Smooth muscle cell (in vitro differentiated cells): ENCODE measurements at regions not wholly inside any gene's neighbourhood (a gene's known extent, or its start where the extent isn't known, plus 50 kb on each side); places are given as distances from the start of the nearest gene placed in this dataset.
"Not testable (repeated sequence)": the region's sequence is repeated elsewhere in the genome, so short reads cannot be mapped to it uniquely, and the experiment has no call there.

ENCODE experiments used
- DNase-seq: peaks from one replicate; lab custom pipeline; 2025; ENCODE audit not compliant: unreplicated experiment; lab: John Stamatoyannopoulos, UW
- H2AFZ ChIP-seq: fragments of 200-600 bp; sonication (generic); 2 replicates; pipeline ENCODE4 v1.6.0; 2016; ENCODE audit warnings: antibody characterized with exemption, low read depth, mild to moderate bottlenecking
- H3F3A ChIP-seq: fragments of 200-600 bp; sonication (generic); 2 replicates; pipeline ENCODE4 v1.6.0; 2017; ENCODE audit warnings: antibody characterized with exemption, low read depth
- H3K27ac ChIP-seq: fragments of 200-600 bp; sonication (generic); 2 replicates; pipeline ENCODE4 v1.5.1; 2016; ENCODE audit warnings: low read depth, mild to moderate bottlenecking
- H3K27me3 ChIP-seq: fragments of 200-600 bp; sonication (generic); 2 replicates; pipeline ENCODE4 v1.6.1; 2016; ENCODE audit warnings: low read depth, mild to moderate bottlenecking
- H3K36me3 ChIP-seq: fragments of 200-600 bp; sonication (generic); 2 replicates; pipeline ENCODE4 v1.5.1; 2016; ENCODE audit warnings: low read depth
- H3K4me1 ChIP-seq: fragments of 200-600 bp; sonication (generic); 2 replicates; pipeline ENCODE4 v1.5.1; 2016; ENCODE audit warnings: low read depth
- H3K4me2 ChIP-seq: fragments of 200-600 bp; sonication (generic); 2 replicates; pipeline ENCODE4 v1.6.0; 2016; ENCODE audit warnings: mild to moderate bottlenecking
- H3K4me3 ChIP-seq: fragments of 200-600 bp; sonication (generic); 2 replicates; pipeline ENCODE4 v1.5.1; 2016; ENCODE audit warnings: mild to moderate bottlenecking
- H3K79me2 ChIP-seq: fragments of 200-600 bp; sonication (generic); 2 replicates; pipeline ENCODE4 v1.6.0; 2016; ENCODE audit warnings: low read depth, mild to moderate bottlenecking
- H3K9ac ChIP-seq: fragments of 200-600 bp; sonication (generic); 2 replicates; pipeline ENCODE4 v1.6.0; 2016; ENCODE audit warnings: low read depth
- H3K9me3 ChIP-seq: fragments of 200-600 bp; sonication (generic); replicated peaks from 2 replicates; pipeline ENCODE4 v1.5.1; 2016; ENCODE audit warnings: low read depth
- H4K20me1 ChIP-seq: fragments of 200-600 bp; sonication (generic); 2 replicates; pipeline ENCODE4 v1.6.0; 2016; ENCODE audit warnings: low read depth
- CTCF ChIP-seq: fragments of 200-600 bp; sonication (generic); IDR thresholded peaks from 2 replicates; pipeline ENCODE4 v1.5.1; 2017; ENCODE audit warnings: borderline replicate concordance, mild to moderate bottlenecking, antibody characterized with exemption; ENCODE audit not compliant: insufficient read depth, poor library complexity, severe bottlenecking
- WGBS: methylation state at CpG from one replicate; pipeline ENCODE4 v1.1.7; 2016; ENCODE audit warnings: low lambda C conversion rate; 5-methylcytosine and 5-hydroxymethylcytosine counted together

- no peaks in the 10 kb centered on the region for H3F3A ChIP-seq
- no peak overlapping the region for H2AFZ ChIP-seq
- no peak overlapping the region for H3K27ac ChIP-seq
- 96% methylated on average over 2 of the region's 2 CpGs for WGBS
- H3K9ac ChIP-seq: no peak overlapping the region
- H3K4me2 ChIP-seq: no peak overlapping the region
- no peak for DNase-seq
- no peak overlapping the region for H3K4me3 ChIP-seq
- no peaks in the 10 kb centered on the region for H3K27me3 ChIP-seq
- no peaks in the 10 kb centered on the region for H4K20me1 ChIP-seq
- no peaks in the 10 kb centered on the region for H3K79me2 ChIP-seq
- TF ChIP-seq CTCF: no peak
- no peaks in the 10 kb centered on the region for H3K9me3 ChIP-seq
- H3K36me3 ChIP-seq: no peaks in the 10 kb centered on the region
- H3K4me1 ChIP-seq: peaks cover 6% of the 10 kb centered on the region
Measured at GRCh38 chr13:73166204-73166603, 107.4 kb downstream of the KLF5 start.

- no peaks in the 10 kb centered on the region for H3K4me1 ChIP-seq
- 89% methylated on average over 2 of the region's 2 CpGs for WGBS
- no peak overlapping the region for H3K4me3 ChIP-seq
- no peaks in the 10 kb centered on the region for H3K79me2 ChIP-seq
- H3F3A ChIP-seq: no peaks in the 10 kb centered on the region
- no peak overlapping the region for H3K27ac ChIP-seq
- no peaks in the 10 kb centered on the region for H4K20me1 ChIP-seq
- TF ChIP-seq CTCF: no peak
- H3K27me3 ChIP-seq: no peaks in the 10 kb centered on the region
- no peak for DNase-seq
- no peaks in the 10 kb centered on the region for H3K9me3 ChIP-seq
- no peak overlapping the region for H3K4me2 ChIP-seq
- H3K36me3 ChIP-seq: no peaks in the 10 kb centered on the region
- H2AFZ ChIP-seq: no peak overlapping the region
- H3K9ac ChIP-seq: no peak overlapping the region
Measured at GRCh38 chr13:73162912-73163911, 104.4 kb downstream of the KLF5 start.

GRCh38 chr13:73160371-73161031, 101.7 kb downstream of the KLF5 start:
- H3K27me3 ChIP-seq, H3F3A ChIP-seq, H3K36me3 ChIP-seq, H3K27ac ChIP-seq, H3K9me3 ChIP-seq, H3K4me3 ChIP-seq, H3K79me2 ChIP-seq, H4K20me1 ChIP-seq, DNase-seq, H2AFZ ChIP-seq, H3K4me1 ChIP-seq, H3K9ac ChIP-seq, H3K4me2 ChIP-seq: not testable (repeated sequence)
- WGBS: 89% methylated on average over 5 of the region's 5 CpGs

GRCh38 chr13:73158851-73159250, 100.0 kb downstream of the KLF5 start:
- DNase-seq: no peak
- Histone ChIP-seq H3K27ac (no peak overlapping the region), H3K79me2 (no peaks in the 10 kb centered on the region), H3K4me2 (no peak overlapping the region), H3K9ac (no peak overlapping the region), H2AFZ (peak overlapping the region; percentile 2), H3K27me3 (no peaks in the 10 kb centered on the region), H3K4me3 (no peak overlapping the region), H3F3A (no peaks in the 10 kb centered on the region), H4K20me1 (no peaks in the 10 kb centered on the region), H3K4me1 (no peaks in the 10 kb centered on the region), H3K9me3 (no peaks in the 10 kb centered on the region), H3K36me3 (no peaks in the 10 kb centered on the region)
- TF ChIP-seq CTCF: no peak
